SK-N-SH (cell line): ENCODE measurements at regions not wholly inside any gene's neighbourhood (a gene's known extent, or its start where the extent isn't known, plus 50 kb on each side); places are given as distances from the start of the nearest gene placed in this dataset.

ENCODE experiments used
- CTCF ChIA-PET: fragments of 300-600, 350-600 bp; formaldehyde crosslinking; extraction: SDS; loops from one replicate; lab custom pipeline; 2021; lab: Yijun Ruan, JAX
- POLR2A ChIA-PET: fragments of 350-600 bp; sonication (Branson Sonifier 250); formaldehyde crosslinking; extraction: SDS; loops from one replicate; lab custom pipeline; 2020; ENCODE audit warnings: antibody characterized with exemption, inconsistent platforms; lab: Yijun Ruan, JAX
- DNase-seq: peaks from one replicate; pipeline ENCODE4 v3.0.0; 2012
- H2AFZ ChIP-seq: fragments of 200-600 bp; sonication (generic); 2 replicates; pipeline ENCODE4 v1.8.1; 2016; ENCODE audit warnings: antibody characterized with exemption, mild to moderate bottlenecking, low read depth
- H3F3A ChIP-seq: fragments of 200-600 bp; sonication (generic); replicated peaks from 2 replicates; pipeline ENCODE3; 2016; ENCODE audit warnings: antibody characterized with exemption, mild to moderate bottlenecking; ENCODE audit not compliant: insufficient read depth
- H3K27ac ChIP-seq, 2 experiments: fragments of 200-500 bp in 1 of 2; fragments of 200-600 bp in 1 of 2; sonication (Bioruptor generic) in 1 of 2; sonication (generic), shearing (Covaris generic) in 1 of 2; 2 replicates each; pipeline versions ENCODE4 v1.5.1 to v1.6.1; 2014 to 2016; ENCODE audit warnings: low read depth in 2 of 2, inconsistent platforms in 1 of 2, low read length in 1 of 2, mild to moderate bottlenecking in 1 of 2, mixed read lengths in 1 of 2
- H3K27me3 ChIP-seq: fragments of 200-600 bp; sonication (generic), shearing (Covaris generic); 2 replicates; pipeline ENCODE4 v1.6.1; 2016; ENCODE audit warnings: mixed run types; ENCODE audit not compliant: insufficient read depth
- H3K36me3 ChIP-seq, 2 experiments: fragments of 200-500 bp in 1 of 2; fragments of 200-600 bp in 1 of 2; sonication (Bioruptor generic) in 1 of 2; sonication (generic) in 1 of 2; replicated peaks in 1 of 2; 2 replicates each; pipeline versions ENCODE3 to v1.5.1; 2014 to 2016; ENCODE audit warnings: low read length in 1 of 2, mild to moderate bottlenecking in 1 of 2; ENCODE audit not compliant: insufficient read depth in 2 of 2, control insufficient read depth in 1 of 2
- H3K4me1 ChIP-seq, 2 experiments: fragments of 200-500 bp in 1 of 2; fragments of 200-600 bp in 1 of 2; sonication (Bioruptor generic) in 1 of 2; sonication (generic), shearing (Covaris generic) in 1 of 2; 2 replicates each; pipeline versions ENCODE4 v1.5.1 to v1.6.1; 2014 to 2016; ENCODE audit warnings: low read depth in 1 of 2, low read length in 1 of 2, mixed run types in 1 of 2; ENCODE audit not compliant: insufficient read depth in 2 of 2, control insufficient read depth in 1 of 2
- H3K4me2 ChIP-seq: fragments of 200-600 bp; sonication (generic), shearing (Covaris generic); 2 replicates; pipeline ENCODE4 v1.6.1; 2017; ENCODE audit warnings: mixed run types
- H3K4me3 ChIP-seq, 2 experiments: fragments of 200-500 bp in 1 of 2; fragments of 200-600 bp in 1 of 2; sonication (Bioruptor generic) in 1 of 2; sonication (generic), shearing (Covaris generic) in 1 of 2; 2 replicates each; pipeline versions ENCODE4 v1.5.1 to v1.8.1; 2014 to 2016; ENCODE audit warnings: low read depth in 2 of 2, inconsistent platforms in 1 of 2, low read length in 1 of 2, mild to moderate bottlenecking in 1 of 2, mixed read lengths in 1 of 2, moderate library complexity in 1 of 2
- H3K79me2 ChIP-seq: fragments of 200-600 bp; sonication (generic); 2 replicates; pipeline ENCODE4 v1.8.1; 2017; ENCODE audit warnings: mild to moderate bottlenecking; ENCODE audit not compliant: insufficient read depth
- H3K9ac ChIP-seq: fragments of 200-600 bp; sonication (generic); 2 replicates; pipeline ENCODE4 v1.6.1; 2017; ENCODE audit warnings: mixed run types
- H3K9me2 ChIP-seq: fragments of 200-600 bp; sonication (generic); 2 replicates; pipeline ENCODE4 v1.6.1; 2017; ENCODE audit warnings: mixed run types
- H3K9me3 ChIP-seq: fragments of 200-600 bp; sonication (generic); 2 replicates; pipeline ENCODE4 v1.6.1; 2017; ENCODE audit warnings: mixed run types, mild to moderate bottlenecking, moderate library complexity
- H4K20me1 ChIP-seq: fragments of 200-600 bp; sonication (generic); 2 replicates; pipeline ENCODE4 v1.6.1; 2017; ENCODE audit warnings: mild to moderate bottlenecking, mixed run types; ENCODE audit not compliant: insufficient read depth
- CTCF ChIP-seq: fragments of 200-600 bp; sonication (generic); IDR thresholded peaks from 2 replicates; pipeline ENCODE4 v1.6.1; 2017; ENCODE audit warnings: antibody characterized with exemption, mild to moderate bottlenecking, moderate library complexity
- ELF1 ChIP-seq: IDR thresholded peaks from 2 replicates; pipeline ENCODE4 v1.4.0; 2012
- FOSL2 ChIP-seq: IDR thresholded peaks from 2 replicates; pipeline ENCODE4 v1.4.0; 2012; ENCODE audit warnings: low read depth, mild to moderate bottlenecking, moderate library complexity, borderline replicate concordance
- FOXJ3 ChIP-seq: sonication (generic); formaldehyde crosslinking; IDR thresholded peaks from 2 replicates; pipeline ENCODE4 v1.5.1; 2020; ENCODE audit warnings: mild to moderate bottlenecking, missing genetic modification reagents
- GATA2 ChIP-seq: sonication (generic); formaldehyde crosslinking; IDR thresholded peaks from 2 replicates; pipeline ENCODE4 v1.5.0; 2020; ENCODE audit warnings: mild to moderate bottlenecking, missing genetic modification reagents
- IRF3 ChIP-seq: fragments of 150-350 bp; IDR thresholded peaks from 2 replicates; pipeline ENCODE4 v1.6.1; 2016; ENCODE audit warnings: mild to moderate bottlenecking, low read depth, low read length
- JUND ChIP-seq: IDR thresholded peaks from 2 replicates; pipeline ENCODE4 v1.4.0; 2012
- MAX ChIP-seq: IDR thresholded peaks from 2 replicates; pipeline ENCODE4 v1.4.0; 2012; ENCODE audit warnings: low read depth
- MEF2A ChIP-seq: IDR thresholded peaks from 2 replicates; pipeline ENCODE4 v1.4.0; 2012; ENCODE audit warnings: low read depth, borderline replicate concordance
- MXI1 ChIP-seq: IDR thresholded peaks from 2 replicates; pipeline ENCODE4 v1.6.1; 2012; ENCODE audit warnings: mild to moderate bottlenecking, low read depth, low read length, improper control_type of control experiment
- NRF1 ChIP-seq: IDR thresholded peaks from 2 replicates; pipeline ENCODE4 v1.6.1; 2012; ENCODE audit warnings: low read depth, mild to moderate bottlenecking, low read length
- PBX3 ChIP-seq: IDR thresholded peaks from 2 replicates; pipeline ENCODE4; 2012
- RAD21 ChIP-seq: IDR thresholded peaks from 2 replicates; pipeline ENCODE4 v1.6.1; 2012; ENCODE audit warnings: mild to moderate bottlenecking, low read length
- RFX5 ChIP-seq: IDR thresholded peaks from 2 replicates; pipeline ENCODE4 v1.6.1; 2012; ENCODE audit warnings: mild to moderate bottlenecking, improper control_type of control experiment, low read length
- SIN3A ChIP-seq: IDR thresholded peaks from 2 replicates; pipeline ENCODE4 v1.6.1; 2012; ENCODE audit warnings: low read depth, mild to moderate bottlenecking, low read length, moderate library complexity, borderline replicate concordance
- SMC3 ChIP-seq: IDR thresholded peaks from 2 replicates; pipeline ENCODE4 v1.6.1; 2012; ENCODE audit warnings: low read depth, low read length, improper control_type of control experiment
- TAF1 ChIP-seq: IDR thresholded peaks from 2 replicates; pipeline ENCODE4 v1.6.1; 2012; ENCODE audit warnings: low read depth, mild to moderate bottlenecking, low read length, moderate library complexity, borderline replicate concordance
- TEAD4 ChIP-seq: IDR thresholded peaks from 2 replicates; pipeline ENCODE4 v1.4.0; 2012; ENCODE audit warnings: mild to moderate bottlenecking, borderline replicate concordance; ENCODE audit not compliant: insufficient read depth
- USF1 ChIP-seq: IDR thresholded peaks from 2 replicates; pipeline ENCODE4 v1.4.0; 2012; ENCODE audit warnings: low read depth, borderline replicate concordance
- USF2 ChIP-seq: fragments of 150-350 bp; IDR thresholded peaks from 2 replicates; pipeline ENCODE4 v1.6.1; 2017; ENCODE audit warnings: antibody characterized with exemption, low read length, low read depth, borderline replicate concordance
- YY1 ChIP-seq: IDR thresholded peaks from 2 replicates; pipeline ENCODE4 v1.4.0; 2012; ENCODE audit warnings: low read depth, mild to moderate bottlenecking
- WGBS: methylation state at CpG from one replicate; pipeline ENCODE4 v1.1.6; 2017; ENCODE audit warnings: low lambda C conversion rate; 5-methylcytosine and 5-hydroxymethylcytosine counted together

- no peaks in the 10 kb centered on the region for H3K9me2 ChIP-seq
- H3K9ac ChIP-seq, result no peak overlapping the region
- H3K4me2 ChIP-seq, result no peak overlapping the region
- no peaks in the 10 kb centered on the region for H3K9me3 ChIP-seq
- no peak overlapping the region for H3K4me3 ChIP-seq
- no peak overlapping the region for H3K27ac ChIP-seq
- no peaks in the 10 kb centered on the region for H3K36me3 ChIP-seq
- POLR2A ChIA-PET, result no interaction called here
- no peaks in the 10 kb centered on the region for H4K20me1 ChIP-seq
- no peaks in the 10 kb centered on the region for H3F3A ChIP-seq
- H2AFZ ChIP-seq, result no peak overlapping the region
- no peaks in the 10 kb centered on the region for H3K79me2 ChIP-seq
- no peak for TF ChIP-seq MEF2A
- TF ChIP-seq NRF1, result no peak
- TF ChIP-seq FOSL2, result no peak
- TF ChIP-seq JUND, result no peak
- no peak for TF ChIP-seq IRF3
- no peak for TF ChIP-seq USF1
- no peak for TF ChIP-seq SIN3A
- TF ChIP-seq, all 33 proteins: peak for 0
- CTCF ChIA-PET, result no interaction called here
- H3K27me3 ChIP-seq, result no peaks in the 10 kb centered on the region
- DNase-seq, result no peak
- no peaks in the 10 kb centered on the region; a peak in 1 of 4 replicates for H3K4me1 ChIP-seq
- WGBS, result 2% methylated on average over 2 of the region's 2 CpGs
Observed at GRCh38 chr14:57089901-57090300, 178.8 kb downstream of the EXOC5 start.

GRCh38 chr14:57087841-57088240 lies 180.9 kb downstream of the EXOC5 start:
- WGBS, result 9% methylated on average over 2 of the region's 2 CpGs
- Histone ChIP-seq H3K9me3 (no peaks in the 10 kb centered on the region), H2AFZ (no peak overlapping the region), H3K36me3 (no peaks in the 10 kb centered on the region), H3K4me3 (no peak overlapping the region), H3K79me2 (no peaks in the 10 kb centered on the region), H3K27me3 (no peaks in the 10 kb centered on the region), H3K4me1 (no peaks in the 10 kb centered on the region; a peak in 1 of 4 replicates), H4K20me1 (no peaks in the 10 kb centered on the region), H3K4me2 (no peak overlapping the region), H3K27ac (no peak overlapping the region), H3K9me2 (no peaks in the 10 kb centered on the region), H3K9ac (no peak overlapping the region), H3F3A (no peaks in the 10 kb centered on the region)
- TF ChIP-seq USF1, result no peak
- no peak for TF ChIP-seq IRF3
- no peak for TF ChIP-seq SMC3
- no peak for TF ChIP-seq PBX3
- no peak for TF ChIP-seq TAF1
- no peak for TF ChIP-seq GATA2 (CRISPR knock-in tag)
- no peak for TF ChIP-seq MXI1
- no peak for TF ChIP-seq USF2
- TF ChIP-seq FOXJ3 (CRISPR knock-in tag), result no peak
- TF ChIP-seq CTCF, result no peak
- TF ChIP-seq TEAD4, result no peak
- TF ChIP-seq MAX, result no peak
- TF ChIP-seq RFX5, result no peak
- TF ChIP-seq NRF1, result no peak
- TF ChIP-seq YY1, result no peak
- TF ChIP-seq ELF1, result no peak
- no peak for TF ChIP-seq RAD21
- CTCF ChIA-PET, result no interaction called here
- POLR2A ChIA-PET, result no interaction called here
- DNase-seq, result no peak
